Activated CD8-positive, alpha-beta memory T cell treated with anti-CD3 and anti-CD28 coated beads, Interleukin-2, amount 50 U/mL, for 24 hours (primary cell): ENCODE measurements at regions not wholly inside any gene's neighbourhood (a gene's known extent, or its start where the extent isn't known, plus 50 kb on each side); places are given as distances from the start of the nearest gene placed in this dataset.
A peak's percentile ranks its signal among the peaks of the same experiment; 100 is the strongest.
"Not testable (repeated sequence)": the region's sequence is repeated elsewhere in the genome, so short reads cannot be mapped to it uniquely, and the experiment has no call there.

Source experiments
- DNase-seq: peaks from one replicate; pipeline ENCODE4 v3.0.0-alpha.2; 2020; ENCODE audit errors: extremely low read depth

GRCh38 chr7:39825401-39825980 lies 124.6 kb upstream of the CDK13 start:
- no peak for DNase-seq

GRCh38 chr7:39826166-39826565 lies 123.9 kb upstream of the CDK13 start:
- no peak for DNase-seq

GRCh38 chr7:39827571-39827970 lies 122.5 kb upstream of the CDK13 start:
- no peak for DNase-seq

GRCh38 chr7:39829028-39829427 lies 121.0 kb upstream of the CDK13 start:
- DNase-seq = no peak

- DNase-seq = no peak
Observed at GRCh38 chr7:39832519-39833085, 117.5 kb upstream of the CDK13 start.

- DNase-seq = peak; percentile 0
Observed at GRCh38 chr7:39833180-39833799, 116.8 kb upstream of the CDK13 start.

GRCh38 chr7:39833865-39834634 lies 116.0 kb upstream of the CDK13 start:
- DNase-seq = not testable (repeated sequence)

- no peak for DNase-seq
Observed at GRCh38 chr7:39838326-39838725, 111.7 kb upstream of the CDK13 start.

- DNase-seq = no peak
Observed at GRCh38 chr7:39845006-39845405, 105.0 kb upstream of the CDK13 start.

GRCh38 chr7:39847227-39847626 lies 102.8 kb upstream of the CDK13 start:
- no peak for DNase-seq

- DNase-seq = no peak
Observed at GRCh38 chr7:39851466-39852045, 98.5 kb upstream of the CDK13 start.

GRCh38 chr7:39854616-39855324 lies 95.3 kb upstream of the CDK13 start:
- not testable (repeated sequence) for DNase-seq

- DNase-seq = no peak
Observed at GRCh38 chr7:39855325-39855674, 94.8 kb upstream of the CDK13 start.

GRCh38 chr7:39863675-39864322 lies 86.3 kb upstream of the CDK13 start:
- DNase-seq = not testable (repeated sequence)

GRCh38 chr7:39869888-39870522 lies 80.1 kb upstream of the CDK13 start:
- DNase-seq = not testable (repeated sequence)

GRCh38 chr7:39871610-39872009 lies 78.4 kb upstream of the CDK13 start:
- not testable (repeated sequence) for DNase-seq

- DNase-seq = no peak
Observed at GRCh38 chr7:39880556-39880955, 69.5 kb upstream of the CDK13 start.

GRCh38 chr7:39882148-39882784 lies 67.8 kb upstream of the CDK13 start:
- no peak for DNase-seq

- no peak for DNase-seq
Observed at GRCh38 chr7:39883812-39884390, 66.2 kb upstream of the CDK13 start.
